Gastroesophageal sphincter (tissue), 4 donors: ENCODE measurements at regions not wholly inside any gene's neighbourhood (a gene's known extent, or its start where the extent isn't known, plus 50 kb on each side); places are given as distances from the start of the nearest gene placed in this dataset.

Experiments
- ATAC-seq: fragments of 150-250 bp; one replicate; pipeline ENCODE4 v1.9.1; 2016; ENCODE audit warnings: mild to moderate bottlenecking, moderate library complexity
- H3K27ac ChIP-seq, 4 donors: fragments of 200-600 bp; sonication (generic) in 3 of 4; 1 replicate in 3 of 4; 2 replicates in 1 of 4; pipeline ENCODE4 v1.5.1; 2016 to 2019
- H3K27me3 ChIP-seq: fragments of 200-600 bp; sonication (generic); one replicate; pipeline ENCODE4 v1.5.1; 2019
- H3K36me3 ChIP-seq, 2 donors: fragments of 200-600 bp; sonication (generic); one replicate each; pipeline ENCODE4 v1.5.1; 2019; ENCODE audit warnings: control low read depth in 1 of 2
- H3K4me1 ChIP-seq, 3 donors: fragments of 200-600 bp; sonication (generic); 1 replicate in 2 of 3; 2 replicates in 1 of 3; pipeline ENCODE4 v1.5.1; 2016 to 2019; ENCODE audit warnings: control low read depth in 2 of 3
- H3K4me3 ChIP-seq, 2 donors: fragments of 200-600 bp; sonication (generic); one replicate each; pipeline ENCODE4 v1.5.1; 2019; ENCODE audit warnings: mild to moderate bottlenecking in 1 of 2, moderate library complexity in 1 of 2
- H3K9me3 ChIP-seq, 3 donors: fragments of 200-600 bp; sonication (generic); one replicate each; pipeline ENCODE4 v1.5.1; 2017 to 2019; ENCODE audit warnings: control low read depth in 2 of 3
- CTCF ChIP-seq, 4 experiments: fragments of 200-600 bp in 2 of 4; fragments of 450-650 bp in 2 of 4; sonication (generic) in 1 of 4; IDR thresholded peaks; one replicate each; pipeline ENCODE4 v1.5.1; 2017 to 2019; ENCODE audit warnings: antibody characterized with exemption in 4 of 4, mild to moderate bottlenecking in 2 of 4, moderate library complexity in 2 of 4
- EP300 ChIP-seq: sonication (generic); formaldehyde crosslinking; IDR thresholded peaks from one replicate; pipeline ENCODE4 v1.6.1; 2017; ENCODE audit warnings: antibody characterized with exemption, mild to moderate bottlenecking
- POLR2A ChIP-seq, 2 donors: fragments of 450-650 bp; IDR thresholded peaks; one replicate each; pipeline ENCODE4 v1.6.1; 2017; ENCODE audit warnings: antibody characterized with exemption in 2 of 2, mild to moderate bottlenecking in 2 of 2, moderate library complexity in 1 of 2
- POLR2AphosphoS5 ChIP-seq: sonication (generic); formaldehyde crosslinking; IDR thresholded peaks from one replicate; pipeline ENCODE4 v1.6.1; 2017; ENCODE audit warnings: antibody characterized with exemption
- WGBS, 2 donors: methylation state at CpG; one replicate each; pipeline ENCODE4 v1.1.5; 2018; ENCODE audit warnings: low coverage in 1 of 2; 5-methylcytosine and 5-hydroxymethylcytosine counted together

GRCh38 chr9:20015427-20015931 lies 226.6 kb upstream of the SLC24A2 start:
- H3K36me3 ChIP-seq, result no peaks in the 10 kb centered on the region
- no peaks in the 10 kb centered on the region for H3K4me1 ChIP-seq
- no peak overlapping the region for H3K27ac ChIP-seq
- peaks cover 0 to 12% (median 0%) of the 10 kb centered on the region in 3 donors for H3K9me3 ChIP-seq
- ATAC-seq, result no peak
- TF ChIP-seq POLR2AphosphoS5, result no peak
- TF ChIP-seq CTCF (IDR thresholded peaks at IDR 0.05), result no peak
- no peak for TF ChIP-seq EP300
- no peak for TF ChIP-seq POLR2A (IDR thresholded peaks at IDR 0.05)
- 53 to 100% methylated on average over 1 to 2 of the region's 2 CpGs for WGBS, 2 donors
- no peaks in the 10 kb centered on the region for H3K27me3 ChIP-seq
- H3K4me3 ChIP-seq, result no peak overlapping the region

GRCh38 chr9:20014168-20014567 lies 225.3 kb upstream of the SLC24A2 start:
- 82 to 89% methylated on average over 3 to 4 of the region's 4 CpGs for WGBS, 2 donors
- Histone ChIP-seq H3K4me3 (no peak overlapping the region), H3K9me3 (peaks cover 0 to 12% (median 0%) of the 10 kb centered on the region in 3 donors), H3K27ac (no peak overlapping the region), H3K36me3 (no peaks in the 10 kb centered on the region), H3K4me1 (no peaks in the 10 kb centered on the region), H3K27me3 (no peaks in the 10 kb centered on the region)
- no peak for ATAC-seq
- no peak for TF ChIP-seq EP300
- no peak for TF ChIP-seq CTCF (IDR thresholded peaks at IDR 0.05)
- no peak for TF ChIP-seq POLR2A (IDR thresholded peaks at IDR 0.05)
- no peak for TF ChIP-seq POLR2AphosphoS5

- Histone ChIP-seq H3K9me3 (peaks cover 0 to 12% (median 0%) of the 10 kb centered on the region in 3 donors), H3K27ac (no peak overlapping the region), H3K4me1 (no peaks in the 10 kb centered on the region), H3K36me3 (no peaks in the 10 kb centered on the region), H3K27me3 (no peaks in the 10 kb centered on the region), H3K4me3 (no peak overlapping the region)
- WGBS, 2 donors, result 96 to 100% methylated on average over 2 to 3 of the region's 3 CpGs
- no peak for TF ChIP-seq POLR2AphosphoS5
- TF ChIP-seq EP300, result no peak
- no peak for TF ChIP-seq CTCF (IDR thresholded peaks at IDR 0.05)
- TF ChIP-seq POLR2A (IDR thresholded peaks at IDR 0.05), result no peak
- ATAC-seq, result no peak
Observed at GRCh38 chr9:20012232-20012631, 223.4 kb upstream of the SLC24A2 start.

GRCh38 chr9:20009606-20010005 lies 220.8 kb upstream of the SLC24A2 start:
- WGBS, 2 donors, result no CpG with 5 or more reads among the region's 2 CpGs

More at GRCh38 chr9:20009606-20010005, 220.8 kb upstream of the SLC24A2 start:
- no peak for ATAC-seq
- H3K4me1 ChIP-seq, result no peaks in the 10 kb centered on the region
- H3K9me3 ChIP-seq, result peaks cover 0 to 12% (median 0%) of the 10 kb centered on the region in 3 donors
- no peak overlapping the region for H3K4me3 ChIP-seq
- no peaks in the 10 kb centered on the region for H3K27me3 ChIP-seq
- TF ChIP-seq POLR2AphosphoS5, result no peak
- no peak for TF ChIP-seq POLR2A (IDR thresholded peaks at IDR 0.05)
- no peak for TF ChIP-seq CTCF (IDR thresholded peaks at IDR 0.05)
- H3K27ac ChIP-seq, result no peak overlapping the region
- H3K36me3 ChIP-seq, result no peaks in the 10 kb centered on the region
